ENCODE measurements at regions not wholly inside any gene's neighbourhood (a gene's known extent, or its start where the extent isn't known, plus 50 kb on each side); places are given as distances from the start of the nearest gene placed in this dataset.
A peak's percentile ranks its signal among the peaks of the same experiment; 100 is the strongest.

GRCh38 chr7:131105799-131106680, 221.6 kb upstream of the MKLN1 start (continued):
- TF ChIP-seq USF2 (CRISPR knock-in tag; IDR thresholded peaks at IDR 0.05) (peak; percentile 77), PRRX2 (CRISPR knock-in tag; IDR thresholded peaks at IDR 0.05) (0 out of 2 replicates have a peak, but pooled peaks have one; percentile 20), FOXP4 (CRISPR knock-in tag; IDR thresholded peaks at IDR 0.05) (0 out of 2 replicates have a peak, but pooled peaks have one; percentile 57), FOXP1 (CRISPR knock-in tag; IDR thresholded peaks at IDR 0.05; ENCODE audit: borderline replicate concordance) (peak; percentile 36), ARID4B (CRISPR knock-in tag; IDR thresholded peaks at IDR 0.05; ENCODE audit: borderline replicate concordance) (peak; percentile 69; the same call in 1 of the 2 replicates), TEAD1 (CRISPR knock-in tag; IDR thresholded peaks at IDR 0.05) (0 out of 2 replicates have a peak, but pooled peaks have one; percentile 32), NFE2L1 (CRISPR knock-in tag; IDR thresholded peaks at IDR 0.05) (0 out of 2 replicates have a peak, but pooled peaks have one; percentile 32), FOXK1 (CRISPR knock-in tag; IDR thresholded peaks at IDR 0.05) (peak; percentile 66; the same call in 1 of the 2 replicates), MAX (CRISPR knock-in tag; IDR thresholded peaks at IDR 0.05) (peak; percentile 76; the same call in 1 of the 2 replicates), RELA (CRISPR knock-in tag; IDR thresholded peaks at IDR 0.05; ENCODE audit: borderline replicate concordance) (no peak)

- no peak for TF ChIP-seq ATF1 (CRISPR knock-in tag; IDR thresholded peaks at IDR 0.05)
- no peak for TF ChIP-seq SMAD4 (CRISPR knock-in tag; IDR thresholded peaks at IDR 0.05)
- no peak for TF ChIP-seq NR3C1 (CRISPR knock-in tag; conservative IDR thresholded peaks at IDR 0.05; ENCODE audit: low read depth)
- no peak for TF ChIP-seq E2F5 (CRISPR knock-in tag; IDR thresholded peaks at IDR 0.05)
- no peak for TF ChIP-seq PRRX2 (CRISPR knock-in tag; IDR thresholded peaks at IDR 0.05)
- no peak for TF ChIP-seq TEAD1 (CRISPR knock-in tag; IDR thresholded peaks at IDR 0.05)
- TF ChIP-seq HMGXB4 (CRISPR knock-in tag; IDR thresholded peaks at IDR 0.05): no peak
- TF ChIP-seq PREB (CRISPR knock-in tag; IDR thresholded peaks at IDR 0.05; ENCODE audit: borderline replicate concordance): no peak
- TF ChIP-seq ELF4 (CRISPR knock-in tag; IDR thresholded peaks at IDR 0.05; ENCODE audit: low read depth): no peak
- no peak for TF ChIP-seq TEAD4 (CRISPR knock-in tag; IDR thresholded peaks at IDR 0.05)
- no peak for TF ChIP-seq CBFB (CRISPR knock-in tag; IDR thresholded peaks at IDR 0.05; ENCODE audit: low read depth)
- Mint-ChIP-seq H3K27me3 (ENCODE audit: low read depth) (peaks cover 12% of the 10 kb centered on the region), H3K9me3 (no peaks in the 10 kb centered on the region), H3K4me3 (peak overlapping the region; percentile 95), H3K4me1 (peaks cover 46% of the 10 kb centered on the region), H3K27ac (peak overlapping the region; percentile 71), H3K36me3 (no peaks in the 10 kb centered on the region)
- peak; percentile 13 for ATAC-seq
- POLR2A ChIA-PET: interaction anchor here (0.5 to 1.2 kb wide), 4 partner anchors 13 to 1133 kb away, joined by 3 to 5 read pairs (median 3); no protein-coding TSS in a partner anchor
- peak; percentile 32 for DNase-seq (ENCODE audit: low spot score)
- CTCF ChIA-PET: interaction anchor here (0.7 to 1.2 kb wide), 7 partner anchors 10 to 231 kb away, joined by 3 to 7 read pairs (median 4); no protein-coding TSS in a partner anchor
Observed at GRCh38 chr7:131106681-131107336, 220.9 kb upstream of the MKLN1 start.

Data from WTC11 (cell line).